ENCODE measurements at regions not wholly inside any gene's neighbourhood (a gene's known extent, or its start where the extent isn't known, plus 50 kb on each side); places are given as distances from the start of the nearest gene placed in this dataset.

DNA sequence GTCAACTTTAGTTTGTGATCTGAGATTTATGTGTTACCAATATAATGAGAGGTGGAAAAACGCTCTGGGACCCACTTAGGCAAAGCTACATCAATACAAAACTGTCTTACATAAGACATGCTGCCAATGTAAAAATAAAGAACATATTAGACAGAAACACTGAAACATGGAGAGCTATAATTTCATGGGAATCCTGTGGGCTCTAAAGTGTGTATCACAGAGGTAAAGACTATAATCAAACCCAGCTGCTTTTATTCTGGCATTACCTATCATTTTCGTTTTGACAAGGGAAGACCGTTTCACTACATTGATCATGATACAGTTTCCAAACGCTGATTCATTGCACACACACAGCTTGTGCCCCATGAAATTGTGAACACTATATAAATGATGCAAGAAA, 400.5 kb upstream of the TUSC1 start:
- Histone ChIP-seq H3K4me2 (ENCODE audit: insufficient read depth, low read length) (no peak overlapping the region), H3K27me3 (ENCODE audit: insufficient read depth, low read length) (no peaks in the 10 kb centered on the region), H3K4me3 (ENCODE audit: insufficient read depth, low read length) (no peak overlapping the region), H4K20me1 (ENCODE audit: insufficient read depth, low read length) (no peaks in the 10 kb centered on the region), H3K9me3 (ENCODE audit: low read depth, low read length) (no peaks in the 10 kb centered on the region), H2AFZ (ENCODE audit: low read length) (no peak overlapping the region), H3K36me3 (ENCODE audit: insufficient read depth, low read length) (no peaks in the 10 kb centered on the region), H3K4me1 (ENCODE audit: insufficient read depth, low read length) (no peaks in the 10 kb centered on the region), H3K79me2 (ENCODE audit: insufficient read depth, low read length) (no peaks in the 10 kb centered on the region), H3K27ac (ENCODE audit: low read depth, low read length) (no peak overlapping the region)
- DNase-seq (ENCODE audit: insufficient read length, low spot score, missing footprints) = no peak
- TF ChIP-seq, protein P1, sequence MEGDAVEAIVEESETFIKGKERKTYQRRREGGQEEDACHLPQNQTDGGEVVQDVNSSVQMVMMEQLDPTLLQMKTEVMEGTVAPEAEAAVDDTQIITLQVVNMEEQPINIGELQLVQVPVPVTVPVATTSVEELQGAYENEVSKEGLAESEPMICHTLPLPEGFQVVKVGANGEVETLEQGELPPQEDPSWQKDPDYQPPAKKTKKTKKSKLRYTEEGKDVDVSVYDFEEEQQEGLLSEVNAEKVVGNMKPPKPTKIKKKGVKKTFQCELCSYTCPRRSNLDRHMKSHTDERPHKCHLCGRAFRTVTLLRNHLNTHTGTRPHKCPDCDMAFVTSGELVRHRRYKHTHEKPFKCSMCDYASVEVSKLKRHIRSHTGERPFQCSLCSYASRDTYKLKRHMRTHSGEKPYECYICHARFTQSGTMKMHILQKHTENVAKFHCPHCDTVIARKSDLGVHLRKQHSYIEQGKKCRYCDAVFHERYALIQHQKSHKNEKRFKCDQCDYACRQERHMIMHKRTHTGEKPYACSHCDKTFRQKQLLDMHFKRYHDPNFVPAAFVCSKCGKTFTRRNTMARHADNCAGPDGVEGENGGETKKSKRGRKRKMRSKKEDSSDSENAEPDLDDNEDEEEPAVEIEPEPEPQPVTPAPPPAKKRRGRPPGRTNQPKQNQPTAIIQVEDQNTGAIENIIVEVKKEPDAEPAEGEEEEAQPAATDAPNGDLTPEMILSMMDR (IDR thresholded peaks at IDR 0.05; ENCODE audit: extremely low read depth, low read depth, low read length) = no peak

DNA sequence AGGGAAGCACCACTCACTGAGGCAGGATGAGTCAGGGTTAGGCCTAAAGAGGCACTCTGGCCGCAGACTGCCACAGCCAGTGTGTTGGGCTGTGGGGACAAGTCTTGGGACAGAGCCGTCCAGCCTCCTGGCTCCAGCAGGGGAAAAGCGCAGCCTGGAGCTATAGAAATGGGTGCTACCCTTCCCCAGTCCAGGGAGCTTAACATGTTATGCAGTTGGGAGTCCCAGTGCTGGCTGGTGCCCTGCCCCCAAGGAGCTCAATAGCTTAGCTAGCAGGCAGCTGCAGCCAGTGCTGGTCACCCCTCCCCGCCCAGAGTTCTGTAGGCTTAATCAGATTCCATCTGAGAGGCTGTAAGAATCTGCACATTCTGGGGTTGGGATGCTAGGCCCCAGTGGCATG, 399.6 kb upstream of the TUSC1 start:
- Histone ChIP-seq H3K79me2 (ENCODE audit: insufficient read depth, low read length) (no peaks in the 10 kb centered on the region), H4K20me1 (ENCODE audit: insufficient read depth, low read length) (no peaks in the 10 kb centered on the region), H3K27ac (ENCODE audit: low read depth, low read length) (no peak overlapping the region), H3K9me3 (ENCODE audit: low read depth, low read length) (no peaks in the 10 kb centered on the region), H2AFZ (ENCODE audit: low read length) (no peak overlapping the region), H3K4me3 (ENCODE audit: insufficient read depth, low read length) (no peak overlapping the region), H3K27me3 (ENCODE audit: insufficient read depth, low read length) (no peaks in the 10 kb centered on the region), H3K36me3 (ENCODE audit: insufficient read depth, low read length) (no peaks in the 10 kb centered on the region), H3K4me1 (ENCODE audit: insufficient read depth, low read length) (no peaks in the 10 kb centered on the region), H3K4me2 (ENCODE audit: insufficient read depth, low read length) (no peak overlapping the region)
- no peak for DNase-seq (ENCODE audit: insufficient read length, low spot score, missing footprints)
- TF ChIP-seq, protein P1 (IDR thresholded peaks at IDR 0.05; ENCODE audit: extremely low read depth, low read depth, low read length) = no peak

DNA sequence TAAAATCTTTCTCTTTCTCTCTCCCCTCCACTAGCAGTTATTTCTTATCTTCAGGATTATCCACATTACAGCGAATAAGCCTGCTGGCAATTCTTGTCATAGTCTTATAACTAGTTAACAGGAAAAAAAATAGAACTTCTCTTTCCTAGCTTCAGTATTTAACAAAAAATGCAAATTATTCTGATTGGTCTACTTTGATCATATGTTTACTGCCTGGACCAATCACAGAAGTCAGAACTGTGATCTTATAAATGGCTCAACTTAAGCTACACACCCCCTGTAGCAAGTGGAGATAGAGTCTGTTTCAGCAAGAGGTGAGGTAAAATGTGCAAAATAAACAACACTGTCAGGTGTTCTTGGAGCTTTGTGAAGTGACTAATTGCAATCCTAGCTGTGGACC, 389.4 kb upstream of the TUSC1 start:
- Histone ChIP-seq H3K36me3 (ENCODE audit: insufficient read depth, low read length) (no peaks in the 10 kb centered on the region), H4K20me1 (ENCODE audit: insufficient read depth, low read length) (no peaks in the 10 kb centered on the region), H3K27ac (ENCODE audit: low read depth, low read length) (no peak overlapping the region), H3K27me3 (ENCODE audit: insufficient read depth, low read length) (no peaks in the 10 kb centered on the region), H2AFZ (ENCODE audit: low read length) (no peak overlapping the region), H3K4me3 (ENCODE audit: insufficient read depth, low read length) (no peak overlapping the region), H3K79me2 (ENCODE audit: insufficient read depth, low read length) (no peaks in the 10 kb centered on the region), H3K9me3 (ENCODE audit: low read depth, low read length) (no peaks in the 10 kb centered on the region), H3K4me2 (ENCODE audit: insufficient read depth, low read length) (no peak overlapping the region), H3K4me1 (ENCODE audit: insufficient read depth, low read length) (no peaks in the 10 kb centered on the region)
- DNase-seq (ENCODE audit: insufficient read length, low spot score, missing footprints) = no peak
- TF ChIP-seq, protein P1 (IDR thresholded peaks at IDR 0.05; ENCODE audit: extremely low read depth, low read depth, low read length) = no peak

DNA sequence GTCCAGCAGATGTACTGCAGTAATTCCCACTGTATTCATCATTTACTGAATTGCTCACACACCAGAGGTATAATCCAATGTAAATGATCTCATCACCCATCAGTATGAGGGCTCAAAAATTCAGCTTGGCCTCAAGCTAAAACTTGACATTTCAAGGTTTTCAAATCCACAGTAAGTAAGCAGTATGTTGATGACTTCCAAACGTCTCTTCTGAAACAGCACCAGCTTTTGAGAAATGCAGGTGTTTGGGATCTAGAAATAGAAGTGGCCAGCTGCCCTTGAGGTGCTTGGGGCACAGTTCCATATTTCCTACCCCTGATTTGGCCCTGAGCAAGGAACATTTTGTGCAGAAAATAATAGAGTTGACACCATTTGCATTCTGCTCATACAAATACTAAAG, 388.0 kb upstream of the TUSC1 start:
- no peaks in the 10 kb centered on the region for H3K36me3 ChIP-seq (ENCODE audit: insufficient read depth, low read length)
- no peaks in the 10 kb centered on the region for H4K20me1 ChIP-seq (ENCODE audit: insufficient read depth, low read length)
- no peak overlapping the region for H3K4me2 ChIP-seq (ENCODE audit: insufficient read depth, low read length)
- no peak overlapping the region for H2AFZ ChIP-seq (ENCODE audit: low read length)
- no peak overlapping the region for H3K27ac ChIP-seq (ENCODE audit: low read depth, low read length)
- no peaks in the 10 kb centered on the region for H3K9me3 ChIP-seq (ENCODE audit: low read depth, low read length)
- no peak overlapping the region for H3K4me3 ChIP-seq (ENCODE audit: insufficient read depth, low read length)
- H3K4me1 ChIP-seq (ENCODE audit: insufficient read depth, low read length) = no peaks in the 10 kb centered on the region
- DNase-seq (ENCODE audit: insufficient read length, low spot score, missing footprints) = no peak
- no peaks in the 10 kb centered on the region for H3K79me2 ChIP-seq (ENCODE audit: insufficient read depth, low read length)
- H3K27me3 ChIP-seq (ENCODE audit: insufficient read depth, low read length) = no peaks in the 10 kb centered on the region
- TF ChIP-seq, protein P1 (IDR thresholded peaks at IDR 0.05; ENCODE audit: extremely low read depth, low read depth, low read length) = no peak

All from osteoblast (primary cell).